Activated T-helper 1 cell treated with Interleukin-2 at 50 U/mL for 16 hours (primary cell): ENCODE measurements at regions not wholly inside any gene's neighbourhood (a gene's known extent, or its start where the extent isn't known, plus 50 kb on each side); places are given as distances from the start of the nearest gene placed in this dataset.

Experiments
- DNase-seq: peaks from one replicate; pipeline ENCODE4 v3.0.0-alpha.2; 2020; ENCODE audit warnings: low read depth

DNA sequence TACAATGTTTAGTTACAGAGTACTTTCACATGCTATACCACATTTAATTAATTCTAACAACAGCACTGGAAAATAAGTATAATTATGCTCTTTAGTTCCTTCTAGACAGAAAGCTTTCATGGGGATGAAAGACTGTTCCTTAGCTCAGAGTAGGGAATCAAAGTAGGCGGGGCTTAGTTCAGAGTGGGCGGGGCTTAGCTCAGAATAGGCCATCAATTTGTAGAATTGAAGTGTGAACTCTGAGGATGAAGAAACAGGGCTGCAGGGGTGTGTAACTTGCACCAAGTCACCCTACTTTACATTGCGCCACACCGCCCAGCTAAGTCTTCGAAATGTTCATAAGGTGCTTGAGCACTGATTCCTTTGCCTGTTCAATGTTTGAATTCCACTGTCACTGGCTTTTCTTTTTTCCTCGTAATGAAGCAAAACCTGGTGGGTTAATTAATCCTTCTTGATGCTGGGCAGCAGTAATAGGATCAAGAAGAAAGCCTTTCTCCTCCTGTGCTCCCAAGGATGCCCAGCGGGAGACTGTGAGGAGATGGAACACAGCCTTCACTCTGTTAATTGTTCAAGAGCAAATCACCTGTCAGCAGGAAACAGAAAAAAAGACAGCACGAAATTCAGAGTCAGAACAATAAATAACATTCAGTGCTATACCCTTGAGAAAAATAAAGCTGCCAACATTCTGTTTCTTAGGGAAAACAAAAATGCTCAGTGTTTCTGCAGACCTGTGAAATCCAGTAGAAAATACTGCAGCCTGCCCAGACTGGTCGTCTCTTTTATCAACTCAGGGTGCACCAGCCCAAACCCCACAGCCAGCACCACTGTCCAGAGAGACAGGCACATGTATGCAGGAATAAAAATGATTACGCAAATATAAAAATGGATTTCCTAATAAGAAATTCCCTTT is 66.5 kb upstream of the CAMK1G start:
- DNase-seq: no peak

DNA sequence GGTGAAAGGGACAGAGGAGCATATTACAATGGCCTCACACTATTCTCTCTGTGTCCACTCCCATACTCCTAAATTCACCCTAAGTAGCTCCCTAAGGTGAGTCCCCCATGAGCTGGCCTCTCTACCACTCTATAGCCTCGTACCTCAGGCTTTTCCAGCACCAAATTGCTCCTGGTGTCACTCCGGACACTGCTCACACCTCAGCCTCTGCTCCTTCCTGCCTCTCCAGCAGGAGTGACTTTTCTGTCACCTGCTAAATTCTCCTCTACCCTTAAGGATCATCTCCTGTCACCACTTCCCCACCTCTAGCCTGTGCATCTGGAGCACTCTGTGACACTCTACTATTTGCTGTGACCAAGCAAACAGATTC is 65.8 kb upstream of the CAMK1G start:
- DNase-seq: no peak

DNA sequence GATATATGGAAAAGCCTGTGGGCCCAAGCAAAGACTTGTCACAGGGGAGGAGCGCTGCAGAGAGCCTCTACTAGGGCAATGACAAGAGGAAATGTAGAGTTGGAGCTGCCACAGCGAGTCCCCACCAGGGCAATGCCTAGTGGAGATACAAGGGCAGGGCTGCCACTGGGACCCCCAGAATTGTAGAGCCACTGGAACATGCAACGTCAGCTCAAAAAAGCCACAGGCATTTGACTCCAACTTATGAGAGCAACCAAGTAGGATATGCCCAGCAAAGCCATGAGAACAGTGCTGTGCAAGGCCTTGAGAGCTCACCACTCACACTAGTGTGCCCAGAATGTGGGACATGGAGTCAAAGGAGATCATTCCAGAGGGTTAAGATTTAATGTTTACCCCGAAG is 63.7 kb upstream of the CAMK1G start:
- DNase-seq: no peak

DNA sequence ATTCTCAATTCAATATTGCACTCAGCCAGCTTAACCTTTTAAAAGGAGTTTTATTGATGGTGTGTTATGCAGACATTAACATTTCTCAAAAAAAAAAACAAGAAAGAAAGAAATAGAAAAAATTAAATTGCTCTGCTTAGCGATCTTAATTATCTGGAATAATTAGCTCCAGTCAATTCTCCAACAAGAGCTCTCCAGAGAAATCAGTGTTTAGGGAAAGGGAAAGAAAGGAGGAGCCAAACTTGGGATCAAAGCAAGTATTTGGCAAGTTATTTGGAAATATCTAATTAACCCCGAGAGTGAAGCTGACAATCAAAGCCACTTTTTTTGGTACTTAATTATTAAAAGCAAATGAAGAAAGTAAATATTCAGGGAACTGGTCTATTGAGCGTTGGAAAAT is 60.7 kb upstream of the CAMK1G start:
- DNase-seq: no peak

DNA sequence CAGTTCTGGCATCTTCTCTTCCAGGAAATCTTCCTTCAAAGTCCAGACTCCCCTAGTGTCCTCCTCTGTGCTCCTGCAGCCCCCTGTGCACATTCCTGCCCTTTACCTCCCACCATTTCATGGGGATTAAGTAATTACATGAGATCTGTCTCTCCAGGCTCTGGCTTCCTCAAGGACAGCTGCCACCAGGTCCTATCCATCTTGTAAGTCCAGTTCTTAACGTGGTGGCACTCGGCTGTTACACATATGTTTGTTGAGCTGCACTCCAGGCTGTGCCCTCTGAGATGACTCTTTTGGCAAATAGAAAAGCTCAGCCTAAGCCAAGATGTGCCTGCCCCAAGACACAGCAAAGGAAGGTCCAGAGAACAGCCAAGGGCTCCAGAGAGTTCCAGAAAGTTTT is 57.4 kb upstream of the CAMK1G start:
- DNase-seq: no peak

DNA sequence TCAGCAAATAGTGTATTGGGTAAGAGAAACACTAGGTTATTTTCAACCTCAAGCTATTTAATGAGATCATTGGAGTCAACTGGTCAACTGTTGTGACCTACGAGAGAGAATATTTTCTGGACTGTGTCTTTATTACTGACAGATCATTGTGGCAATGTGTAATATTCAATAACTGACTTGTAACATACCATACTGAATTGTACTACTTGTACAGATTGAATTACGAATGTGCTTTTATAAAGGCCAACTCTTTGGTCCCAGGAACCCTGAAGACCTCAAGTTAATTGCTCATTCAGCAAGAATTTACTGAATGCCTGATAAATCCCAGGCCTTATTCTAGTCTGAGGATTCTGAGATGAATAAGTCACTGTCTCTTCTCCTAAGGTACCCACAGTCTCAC is 56.1 kb upstream of the CAMK1G start:
- no peak for DNase-seq

DNA sequence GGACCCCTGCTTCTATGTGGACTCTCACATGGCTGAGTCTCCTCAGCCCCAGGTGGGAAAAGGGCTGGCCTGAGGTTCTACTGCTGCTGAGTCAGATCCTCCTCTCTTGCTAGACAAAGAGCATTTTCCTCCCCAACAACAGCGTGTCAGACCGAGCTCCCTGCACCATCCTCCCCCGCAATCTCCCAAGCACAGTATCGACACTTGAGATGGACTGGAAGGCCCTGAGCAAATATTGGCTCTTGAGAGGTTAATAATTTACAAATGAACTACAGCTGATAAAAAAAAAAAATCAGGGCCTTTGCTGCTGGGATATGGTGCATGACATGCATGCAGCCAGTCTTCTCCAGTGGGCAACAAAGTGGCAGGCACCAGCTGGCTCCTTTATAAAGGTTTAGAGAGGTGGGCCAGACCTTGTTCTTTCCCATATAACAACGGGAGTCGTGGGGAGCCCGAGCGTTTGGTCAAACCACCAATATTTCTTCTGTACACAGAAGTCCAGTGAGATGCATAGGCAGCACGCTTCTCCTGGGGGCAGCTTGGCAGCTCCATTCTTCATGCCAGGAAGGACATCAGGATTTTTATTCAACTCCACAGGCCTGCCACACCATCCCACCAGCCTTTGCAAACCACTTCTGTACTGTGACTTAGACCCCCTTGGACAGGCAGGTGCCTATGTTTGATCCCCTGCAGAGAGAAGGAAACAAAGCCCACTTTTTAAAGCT is 55.4 kb upstream of the CAMK1G start:
- no peak for DNase-seq

DNA sequence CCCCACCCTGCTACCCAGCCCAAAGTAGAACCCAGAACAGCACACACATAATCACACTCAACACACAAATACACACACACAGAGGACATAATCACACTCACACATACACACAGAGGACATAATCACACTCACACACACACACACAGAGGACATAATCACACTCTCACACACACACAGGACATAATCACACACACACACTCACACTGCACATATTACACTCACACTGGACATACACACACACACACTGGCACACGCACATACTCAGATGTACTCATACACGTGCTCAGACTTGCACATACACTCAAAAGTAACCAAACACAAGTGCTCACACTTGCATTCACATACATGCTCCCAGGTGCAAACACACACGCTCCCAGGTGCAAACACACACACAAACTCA is 54.3 kb upstream of the CAMK1G start:
- DNase-seq: no peak

DNA sequence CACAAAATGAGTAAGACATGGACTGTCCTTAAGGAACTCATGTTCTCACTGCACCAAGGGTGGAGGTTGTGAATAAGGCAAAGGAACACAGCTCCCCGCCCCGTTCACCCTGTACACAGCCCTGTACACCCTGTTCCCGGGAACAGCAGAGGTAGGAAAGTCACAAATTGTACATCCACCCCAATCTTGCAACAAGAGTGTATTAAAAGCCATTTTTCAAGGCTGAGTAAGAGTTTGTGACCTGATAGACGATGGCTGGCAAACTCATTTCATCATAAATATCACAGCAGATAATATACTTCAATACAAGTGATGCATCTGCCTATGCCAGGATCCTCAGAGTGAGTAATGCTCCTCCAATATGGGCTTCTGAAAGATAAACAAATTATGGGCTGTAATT is 52.5 kb upstream of the CAMK1G start:
- DNase-seq: no peak

DNA sequence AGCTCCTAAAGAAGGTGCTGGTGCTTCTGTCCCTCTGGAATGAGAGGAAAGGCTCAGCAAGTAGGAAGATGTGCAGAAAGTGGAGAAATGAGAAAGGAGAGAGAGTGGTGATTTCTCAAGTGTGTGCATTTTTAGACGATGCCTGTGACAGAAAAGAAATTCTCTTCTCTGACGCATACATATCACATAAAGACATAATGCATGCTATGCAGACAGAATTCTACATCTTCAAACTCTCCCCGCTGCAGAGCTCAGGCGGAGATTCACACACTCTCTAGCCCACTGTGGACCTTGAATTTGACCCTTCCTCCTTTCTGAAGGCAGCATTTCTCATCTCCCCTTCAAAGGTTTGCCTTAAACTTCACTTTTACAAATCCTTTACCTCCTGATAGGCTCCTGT is 52.0 kb upstream of the CAMK1G start:
- DNase-seq: no peak
